ENCODE measurements at regions not wholly inside any gene's neighbourhood (a gene's known extent, or its start where the extent isn't known, plus 50 kb on each side); places are given as distances from the start of the nearest gene placed in this dataset.
"Not testable (repeated sequence)": the region's sequence is repeated elsewhere in the genome, so short reads cannot be mapped to it uniquely, and the experiment has no call there.

DNA sequence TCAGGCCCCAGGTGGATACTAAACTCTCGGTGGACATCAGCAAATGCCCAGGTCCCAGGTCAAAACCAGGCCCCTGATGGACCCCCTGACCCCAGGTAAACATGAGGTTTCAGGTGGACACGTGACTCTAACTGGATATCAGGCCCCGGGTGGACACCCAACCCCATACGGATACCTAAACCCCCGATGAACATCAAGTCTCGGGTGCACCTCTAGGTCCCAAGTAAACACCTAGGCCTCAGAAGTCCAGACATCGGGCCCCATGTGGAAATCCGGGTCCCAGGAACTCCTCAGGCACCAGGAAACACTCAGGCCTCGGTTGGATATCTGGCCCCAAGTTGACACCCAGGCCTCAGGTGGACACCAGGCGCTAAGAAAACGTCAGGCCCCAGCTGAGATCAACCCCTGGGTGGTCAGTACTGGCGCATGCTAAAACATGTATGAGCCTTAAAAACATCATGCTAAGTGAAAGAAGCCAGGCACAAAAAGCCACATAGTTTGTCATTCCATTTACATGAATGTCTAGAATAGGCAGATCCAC, 54.4 kb upstream of the SEPTIN5 start:
- Mint-ChIP-seq H3K27ac (no peak overlapping the region), H3K9me3 (no peaks in the 10 kb centered on the region), H3K4me3 (no peak overlapping the region), H3K27me3 (ENCODE audit: low read depth, poor library complexity) (peaks cover 17% of the 10 kb centered on the region), H3K36me3 (ENCODE audit: low read depth) (no peaks in the 10 kb centered on the region), H3K4me1 (peaks cover 18% of the 10 kb centered on the region)
- DNase-seq, result no peak
- TF ChIP-seq, protein P1, sequence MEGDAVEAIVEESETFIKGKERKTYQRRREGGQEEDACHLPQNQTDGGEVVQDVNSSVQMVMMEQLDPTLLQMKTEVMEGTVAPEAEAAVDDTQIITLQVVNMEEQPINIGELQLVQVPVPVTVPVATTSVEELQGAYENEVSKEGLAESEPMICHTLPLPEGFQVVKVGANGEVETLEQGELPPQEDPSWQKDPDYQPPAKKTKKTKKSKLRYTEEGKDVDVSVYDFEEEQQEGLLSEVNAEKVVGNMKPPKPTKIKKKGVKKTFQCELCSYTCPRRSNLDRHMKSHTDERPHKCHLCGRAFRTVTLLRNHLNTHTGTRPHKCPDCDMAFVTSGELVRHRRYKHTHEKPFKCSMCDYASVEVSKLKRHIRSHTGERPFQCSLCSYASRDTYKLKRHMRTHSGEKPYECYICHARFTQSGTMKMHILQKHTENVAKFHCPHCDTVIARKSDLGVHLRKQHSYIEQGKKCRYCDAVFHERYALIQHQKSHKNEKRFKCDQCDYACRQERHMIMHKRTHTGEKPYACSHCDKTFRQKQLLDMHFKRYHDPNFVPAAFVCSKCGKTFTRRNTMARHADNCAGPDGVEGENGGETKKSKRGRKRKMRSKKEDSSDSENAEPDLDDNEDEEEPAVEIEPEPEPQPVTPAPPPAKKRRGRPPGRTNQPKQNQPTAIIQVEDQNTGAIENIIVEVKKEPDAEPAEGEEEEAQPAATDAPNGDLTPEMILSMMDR (IDR thresholded peaks at IDR 0.05), result no peak

DNA sequence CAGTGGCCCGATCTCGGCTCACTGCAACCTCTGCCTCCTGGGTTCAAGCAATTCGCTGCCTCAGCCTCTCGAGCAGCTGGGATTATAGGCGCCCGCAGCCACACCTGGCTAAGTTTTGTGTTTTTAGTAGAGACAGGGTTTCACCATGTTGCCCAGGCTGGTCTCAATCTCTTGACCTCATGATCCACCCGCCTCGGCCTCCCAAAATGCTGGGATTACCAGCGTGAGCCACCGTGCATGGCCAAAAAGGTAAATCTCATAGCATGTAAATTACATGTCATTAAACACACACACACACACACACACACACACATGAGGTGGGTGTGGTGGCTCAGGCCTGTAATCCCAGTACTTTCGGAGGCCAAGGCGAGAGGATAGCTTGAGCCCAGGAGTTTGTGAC, 53.7 kb upstream of the SEPTIN5 start:
- not testable (repeated sequence) for H3K36me3 Mint-ChIP-seq (ENCODE audit: low read depth); H3K9me3 Mint-ChIP-seq; H3K27ac Mint-ChIP-seq; DNase-seq; H3K4me3 Mint-ChIP-seq
- Mint-ChIP-seq H3K27me3 (ENCODE audit: low read depth, poor library complexity) (peaks cover 24% of the 10 kb centered on the region), H3K4me1 (peaks cover 24% of the 10 kb centered on the region)

DNA sequence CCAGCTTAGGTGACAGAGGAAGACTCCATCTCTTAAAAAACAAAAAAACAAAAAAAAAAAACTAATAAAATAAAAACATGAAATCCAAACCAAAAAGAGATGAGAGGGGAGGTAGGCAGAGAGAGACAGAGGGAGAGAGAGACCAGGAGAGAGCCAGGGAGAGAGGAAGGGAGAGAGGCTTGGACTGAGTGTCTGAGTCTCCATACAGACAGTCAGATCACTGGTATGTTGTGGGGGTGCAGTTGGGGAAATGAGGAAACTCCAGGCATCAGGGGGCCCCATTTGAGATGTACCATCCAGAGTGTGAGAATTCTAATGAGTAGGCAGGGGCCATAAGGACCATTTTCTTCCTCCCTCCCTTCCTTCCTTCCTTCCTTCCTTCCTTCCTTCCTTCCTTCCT, 53.1 kb upstream of the SEPTIN5 start:
- Mint-ChIP-seq H3K27me3 (ENCODE audit: low read depth, poor library complexity) (peaks cover 22% of the 10 kb centered on the region), H3K36me3 (ENCODE audit: low read depth) (no peaks in the 10 kb centered on the region), H3K27ac (no peak overlapping the region), H3K9me3 (no peaks in the 10 kb centered on the region), H3K4me3 (no peak overlapping the region), H3K4me1 (peaks cover 24% of the 10 kb centered on the region)
- no peak for DNase-seq
- TF ChIP-seq, protein P1 (IDR thresholded peaks at IDR 0.05), result no peak

DNA sequence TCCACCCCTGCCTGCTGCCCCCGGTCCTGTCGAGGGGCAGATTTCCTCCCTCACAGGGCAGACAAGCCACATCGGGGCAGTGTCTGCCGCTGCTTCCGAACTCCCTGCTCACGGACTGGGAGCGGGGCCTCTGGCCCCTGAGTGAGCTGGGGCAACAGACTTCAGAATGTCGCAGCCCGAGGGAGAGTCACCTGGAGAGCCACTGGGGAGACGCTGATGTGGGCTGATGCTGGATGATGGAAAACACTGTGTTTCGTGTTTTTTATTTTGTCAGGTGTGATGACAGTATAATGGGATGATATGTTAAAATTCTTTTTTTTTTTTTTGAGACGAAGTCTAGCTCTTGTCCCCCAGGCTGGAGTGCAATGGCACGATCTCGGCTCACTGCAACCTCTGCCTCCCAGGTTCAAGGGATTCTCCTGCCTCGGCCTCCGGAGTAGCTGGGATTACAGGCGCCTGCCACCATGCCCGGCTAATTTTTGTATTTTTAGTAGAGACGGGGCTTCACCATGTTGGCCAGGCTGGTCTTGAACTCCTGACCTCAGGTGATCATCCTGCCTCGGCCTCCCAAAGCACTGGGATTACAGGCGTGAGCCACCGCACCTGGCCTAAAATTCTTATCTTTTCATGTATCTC, 52.1 kb upstream of the SEPTIN5 start:
- not testable (repeated sequence) for H3K27ac Mint-ChIP-seq; H3K9me3 Mint-ChIP-seq; H3K36me3 Mint-ChIP-seq (ENCODE audit: low read depth); H3K4me3 Mint-ChIP-seq; DNase-seq
- Mint-ChIP-seq H3K4me1 (peaks cover 32% of the 10 kb centered on the region), H3K27me3 (ENCODE audit: low read depth, poor library complexity) (peaks cover 22% of the 10 kb centered on the region)

GRCh38 chr22:19663286-19663815, 51.0 kb upstream of the SEPTIN5 start:
- no peak for DNase-seq
- Mint-ChIP-seq H3K9me3 (no peaks in the 10 kb centered on the region), H3K4me3 (no peak overlapping the region), H3K36me3 (ENCODE audit: low read depth) (no peaks in the 10 kb centered on the region), H3K27ac (no peak overlapping the region), H3K27me3 (ENCODE audit: low read depth, poor library complexity) (peaks cover 25% of the 10 kb centered on the region), H3K4me1 (peaks cover 36% of the 10 kb centered on the region)
- TF ChIP-seq, protein P1 (IDR thresholded peaks at IDR 0.05), result no peak

GRCh38 chr22:19663821-19664355, 50.4 kb upstream of the SEPTIN5 start:
- Mint-ChIP-seq H3K9me3 (no peaks in the 10 kb centered on the region), H3K4me3 (no peak overlapping the region), H3K27me3 (ENCODE audit: low read depth, poor library complexity) (peaks cover 25% of the 10 kb centered on the region), H3K36me3 (ENCODE audit: low read depth) (no peaks in the 10 kb centered on the region), H3K4me1 (peaks cover 36% of the 10 kb centered on the region), H3K27ac (no peak overlapping the region)
- TF ChIP-seq, protein P1 (IDR thresholded peaks at IDR 0.05), result no peak
- peak; percentile 43 for DNase-seq

DNA sequence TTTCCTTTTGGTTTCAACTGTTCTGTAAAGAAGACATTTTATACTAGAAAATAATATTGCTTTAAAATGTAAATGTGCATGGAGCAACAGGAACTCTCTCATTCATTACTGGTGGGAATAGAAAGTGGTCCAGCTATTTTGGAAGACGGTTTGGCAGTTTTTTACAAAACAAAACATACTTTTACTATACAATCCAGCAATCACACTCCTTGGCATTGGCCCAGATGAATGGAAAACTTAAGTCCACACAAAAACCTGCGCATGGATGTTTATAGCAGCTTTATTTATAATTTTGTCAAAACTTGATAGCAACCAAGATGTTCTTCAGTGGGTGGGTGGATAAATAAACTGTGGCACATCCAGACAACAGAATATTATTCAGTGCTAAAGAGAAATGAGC, 49.9 kb upstream of the SEPTIN5 start:
- no peak overlapping the region for H3K4me3 Mint-ChIP-seq
- H3K36me3 Mint-ChIP-seq (ENCODE audit: low read depth), result no peaks in the 10 kb centered on the region
- H3K9me3 Mint-ChIP-seq, result no peaks in the 10 kb centered on the region
- H3K27me3 Mint-ChIP-seq (ENCODE audit: low read depth, poor library complexity), result peaks cover 25% of the 10 kb centered on the region
- TF ChIP-seq, protein P1 (IDR thresholded peaks at IDR 0.05), result no peak
- H3K27ac Mint-ChIP-seq, result no peak overlapping the region
- peaks cover 36% of the 10 kb centered on the region for H3K4me1 Mint-ChIP-seq
- DNase-seq, result no peak

Measured in nephron progenitor cell (in vitro differentiated cells).